ENCODE measurements at regions not wholly inside any gene's neighbourhood (a gene's known extent, or its start where the extent isn't known, plus 50 kb on each side); places are given as distances from the start of the nearest gene placed in this dataset.
"Not testable (repeated sequence)": the region's sequence is repeated elsewhere in the genome, so short reads cannot be mapped to it uniquely, and the experiment has no call there.

GRCh38 chr18:30696201-30696600 lies 346.3 kb downstream of the DSC3 start:
- no peak for DNase-seq

GRCh38 chr18:30694773-30695172 lies 347.8 kb downstream of the DSC3 start:
- no peak for DNase-seq

- no peak for DNase-seq
These were observed 353.3 kb downstream of the DSC3 start for GRCh38 chr18:30689216-30689615.

GRCh38 chr18:30687501-30687900 lies 355.0 kb downstream of the DSC3 start:
- DNase-seq = no peak

- no peak for DNase-seq
These were observed 357.6 kb downstream of the DSC3 start for GRCh38 chr18:30684825-30685481.

- no peak for DNase-seq
These were observed 358.7 kb downstream of the DSC3 start for GRCh38 chr18:30683836-30684235.

- no peak for DNase-seq
These were observed 359.9 kb downstream of the DSC3 start for GRCh38 chr18:30682672-30683071.

- DNase-seq = no peak
These were observed 363.1 kb downstream of the DSC3 start for GRCh38 chr18:30679285-30679930.

- not testable (repeated sequence) for DNase-seq
These were observed 364.7 kb downstream of the DSC3 start for GRCh38 chr18:30677813-30678212.

GRCh38 chr18:30676053-30676480 lies 366.5 kb downstream of the DSC3 start:
- DNase-seq = no peak

- no peak for DNase-seq
These were observed 367.0 kb downstream of the DSC3 start for GRCh38 chr18:30675493-30675892.

- DNase-seq = no peak
These were observed 367.5 kb downstream of the DSC3 start for GRCh38 chr18:30675072-30675471.

- no peak for DNase-seq
These were observed 367.9 kb downstream of the DSC3 start for GRCh38 chr18:30674596-30674995.

GRCh38 chr18:30672439-30672838 lies 370.1 kb downstream of the DSC3 start:
- DNase-seq = not testable (repeated sequence)

GRCh38 chr18:30658306-30658705 lies 384.2 kb downstream of the DSC3 start:
- DNase-seq = no peak

GRCh38 chr18:30652387-30652786 lies 390.2 kb downstream of the DSC3 start:
- DNase-seq = no peak

GRCh38 chr18:30650499-30650898 lies 392.0 kb downstream of the DSC3 start:
- DNase-seq = no peak

- DNase-seq = no peak
These were observed 398.4 kb downstream of the DSC3 start for GRCh38 chr18:30644158-30644557.

- DNase-seq = no peak
These were observed 403.2 kb downstream of the DSC3 start for GRCh38 chr18:30639361-30639760.

GRCh38 chr18:30634249-30634648 lies 408.3 kb downstream of the DSC3 start:
- no peak for DNase-seq

- DNase-seq = no peak
These were observed 410.4 kb downstream of the DSC3 start for GRCh38 chr18:30632071-30632698.

GRCh38 chr18:30625961-30626360 lies 416.6 kb downstream of the DSC3 start:
- DNase-seq = no peak

GRCh38 chr18:30623401-30624065 lies 419.0 kb downstream of the DSC3 start:
- DNase-seq = no peak

GRCh38 chr18:30622635-30623034 lies 419.9 kb downstream of the DSC3 start:
- no peak for DNase-seq
